Thyroid gland (tissue), 4 donors: ENCODE measurements at regions not wholly inside any gene's neighbourhood (a gene's known extent, or its start where the extent isn't known, plus 50 kb on each side); places are given as distances from the start of the nearest gene placed in this dataset.

Experiments
- POLR2A ChIP-seq, 2 donors: fragments of 450-650 bp; IDR thresholded peaks; one replicate each; pipeline ENCODE4 v1.6.1; 2017; ENCODE audit warnings: antibody characterized with exemption in 2 of 2, mild to moderate bottlenecking in 2 of 2, moderate library complexity in 1 of 2
- TF ChIP-seq, protein P1 (sequence below), 6 experiments: fragments of 200-600 bp in 3 of 6; fragments of 450-650 bp in 3 of 6; sonication (generic) in 3 of 6; IDR thresholded peaks; one replicate each; pipeline ENCODE4 v1.5.1; 2016 to 2019; ENCODE audit warnings: antibody characterized with exemption in 6 of 6, mild to moderate bottlenecking in 2 of 6, inconsistent platforms in 1 of 6, moderate library complexity in 1 of 6

DNA sequence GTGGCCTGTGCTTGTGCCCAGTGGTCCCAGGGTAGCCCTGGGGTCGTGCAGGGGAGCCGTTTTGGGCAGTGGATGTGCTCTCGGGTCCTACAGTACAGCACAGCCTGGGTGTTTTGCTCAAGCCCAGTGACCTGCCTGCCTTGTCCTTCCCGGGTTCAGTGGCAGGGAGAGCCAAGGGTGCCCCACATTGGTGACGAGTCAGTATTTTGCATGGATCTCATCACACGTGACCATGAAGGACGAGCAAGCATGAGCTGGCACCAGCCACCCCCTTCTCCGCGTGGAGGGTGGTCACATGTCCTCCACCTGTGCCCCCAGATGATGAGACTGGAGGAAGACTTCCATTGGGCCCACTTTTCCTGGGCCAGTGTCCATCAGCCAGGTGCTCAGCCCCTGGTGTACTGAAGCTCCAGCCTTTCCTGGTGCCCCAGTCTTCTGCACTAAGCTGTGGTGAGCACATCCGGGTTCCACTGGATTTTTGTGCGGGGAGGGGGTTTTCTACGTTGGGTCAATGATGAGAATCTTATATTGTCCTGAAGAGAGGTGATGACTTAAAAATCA lies 197.5 kb downstream of the UBE3A start:
- TF ChIP-seq, protein P1, sequence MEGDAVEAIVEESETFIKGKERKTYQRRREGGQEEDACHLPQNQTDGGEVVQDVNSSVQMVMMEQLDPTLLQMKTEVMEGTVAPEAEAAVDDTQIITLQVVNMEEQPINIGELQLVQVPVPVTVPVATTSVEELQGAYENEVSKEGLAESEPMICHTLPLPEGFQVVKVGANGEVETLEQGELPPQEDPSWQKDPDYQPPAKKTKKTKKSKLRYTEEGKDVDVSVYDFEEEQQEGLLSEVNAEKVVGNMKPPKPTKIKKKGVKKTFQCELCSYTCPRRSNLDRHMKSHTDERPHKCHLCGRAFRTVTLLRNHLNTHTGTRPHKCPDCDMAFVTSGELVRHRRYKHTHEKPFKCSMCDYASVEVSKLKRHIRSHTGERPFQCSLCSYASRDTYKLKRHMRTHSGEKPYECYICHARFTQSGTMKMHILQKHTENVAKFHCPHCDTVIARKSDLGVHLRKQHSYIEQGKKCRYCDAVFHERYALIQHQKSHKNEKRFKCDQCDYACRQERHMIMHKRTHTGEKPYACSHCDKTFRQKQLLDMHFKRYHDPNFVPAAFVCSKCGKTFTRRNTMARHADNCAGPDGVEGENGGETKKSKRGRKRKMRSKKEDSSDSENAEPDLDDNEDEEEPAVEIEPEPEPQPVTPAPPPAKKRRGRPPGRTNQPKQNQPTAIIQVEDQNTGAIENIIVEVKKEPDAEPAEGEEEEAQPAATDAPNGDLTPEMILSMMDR (IDR thresholded peaks at IDR 0.05), result no peak
- TF ChIP-seq POLR2A (IDR thresholded peaks at IDR 0.05), result no peak
